ENCODE measurements at regions not wholly inside any gene's neighbourhood (a gene's known extent, or its start where the extent isn't known, plus 50 kb on each side); places are given as distances from the start of the nearest gene placed in this dataset.

GRCh38 chrX:39508300-39508692 is 589.5 kb downstream of the BCOR start:
- no peak for DNase-seq (ENCODE audit: low spot score)

GRCh38 chrX:39509157-39509556 is 588.6 kb downstream of the BCOR start:
- DNase-seq (ENCODE audit: low spot score), result no peak

GRCh38 chrX:39513836-39514235 is 583.9 kb downstream of the BCOR start:
- DNase-seq (ENCODE audit: low spot score), result no peak

- no peak for DNase-seq (ENCODE audit: low spot score)
Measured at GRCh38 chrX:39514801-39515200, 583.0 kb downstream of the BCOR start.

GRCh38 chrX:39516427-39516841 is 581.3 kb downstream of the BCOR start:
- no peak for DNase-seq (ENCODE audit: low spot score)

GRCh38 chrX:39518476-39519029 is 579.2 kb downstream of the BCOR start:
- DNase-seq (ENCODE audit: low spot score), result no peak

GRCh38 chrX:39519030-39519488 is 578.7 kb downstream of the BCOR start:
- DNase-seq (ENCODE audit: low spot score), result peak; percentile 47

GRCh38 chrX:39519566-39520301 is 578.0 kb downstream of the BCOR start:
- DNase-seq (ENCODE audit: low spot score), result peak; percentile 40

GRCh38 chrX:39525758-39526157 is 572.0 kb downstream of the BCOR start:
- no peak for DNase-seq (ENCODE audit: low spot score)

- no peak for DNase-seq (ENCODE audit: low spot score)
Measured at GRCh38 chrX:39527025-39527424, 570.7 kb downstream of the BCOR start.

- DNase-seq (ENCODE audit: low spot score), result no peak
Measured at GRCh38 chrX:39528161-39528916, 569.4 kb downstream of the BCOR start.

- DNase-seq (ENCODE audit: low spot score), result no peak
Measured at GRCh38 chrX:39532761-39533160, 565.0 kb downstream of the BCOR start.

GRCh38 chrX:39534949-39535348 is 562.8 kb downstream of the BCOR start:
- no peak for DNase-seq (ENCODE audit: low spot score)

- no peak for DNase-seq (ENCODE audit: low spot score)
Measured at GRCh38 chrX:39536211-39536610, 561.5 kb downstream of the BCOR start.

GRCh38 chrX:39541881-39542280 is 555.9 kb downstream of the BCOR start:
- DNase-seq (ENCODE audit: low spot score), result no peak

- no peak for DNase-seq (ENCODE audit: low spot score)
Measured at GRCh38 chrX:39542316-39542715, 555.4 kb downstream of the BCOR start.

- DNase-seq (ENCODE audit: low spot score), result no peak
Measured at GRCh38 chrX:39550795-39551361, 546.9 kb downstream of the BCOR start.

- DNase-seq (ENCODE audit: low spot score), result no peak
Measured at GRCh38 chrX:39551762-39552161, 546.0 kb downstream of the BCOR start.

GRCh38 chrX:39555431-39555830 is 542.3 kb downstream of the BCOR start:
- no peak for DNase-seq (ENCODE audit: low spot score)

- no peak for DNase-seq (ENCODE audit: low spot score)
Measured at GRCh38 chrX:39556056-39556455, 541.7 kb downstream of the BCOR start.

GRCh38 chrX:39559229-39559628 is 538.5 kb downstream of the BCOR start:
- no peak for DNase-seq (ENCODE audit: low spot score)

- no peak for DNase-seq (ENCODE audit: low spot score)
Measured at GRCh38 chrX:39560271-39560670, 537.5 kb downstream of the BCOR start.

- no peak for DNase-seq (ENCODE audit: low spot score)
Measured at GRCh38 chrX:39563178-39563577, 534.6 kb downstream of the BCOR start.

All from D341Med (cell line).